Activated T-helper 2 cell treated with anti-CD3 and anti-CD28 coated beads, Interferon-gamma antibody, Interleukin-2, Interleukin-4, amounts not matched to agents 10 μg/mL and 5 μg/mL and 100 μg/mL, durations not matched to agents 14 hours and 24 hours and 36 hours (primary cell): ENCODE measurements at regions not wholly inside any gene's neighbourhood (a gene's known extent, or its start where the extent isn't known, plus 50 kb on each side); places are given as distances from the start of the nearest gene placed in this dataset.

Source experiments
- DNase-seq: peaks from one replicate; pipeline ENCODE4 v3.0.0; 2021; ENCODE audit warnings: low spot score
- H3K27ac Mint-ChIP-seq: one replicate; pipeline ENCODE4 v1.8.0; 2021; ENCODE audit warnings: mixed read lengths
- H3K27me3 Mint-ChIP-seq: one replicate; pipeline ENCODE4 v1.8.0; 2021; ENCODE audit warnings: low read depth, mixed read lengths
- H3K36me3 Mint-ChIP-seq: one replicate; pipeline ENCODE4 v1.8.0; 2021; ENCODE audit warnings: low read depth, mixed read lengths
- H3K4me1 Mint-ChIP-seq: one replicate; pipeline ENCODE4 v1.8.0; 2021; ENCODE audit warnings: low read depth, mixed read lengths
- H3K4me3 Mint-ChIP-seq: one replicate; pipeline ENCODE4 v1.8.0; 2021; ENCODE audit warnings: low read depth, mild to moderate bottlenecking, moderate library complexity, mixed read lengths
- H3K9me3 Mint-ChIP-seq: one replicate; pipeline ENCODE4 v1.8.0; 2021; ENCODE audit warnings: mixed read lengths
- intact Hi-C: fragments of 100-400 bp; cut with micrococcal nuclease; formaldehyde crosslinking; loops from one replicate; pipeline ENCODE4 v1.15.1; 2023

GRCh38 chr5:10856071-10856470 lies 95.0 kb upstream of the DAP start:
- Mint-ChIP-seq H3K4me3 (no peak overlapping the region), H3K27me3 (peaks cover 3% of the 10 kb centered on the region), H3K4me1 (no peaks in the 10 kb centered on the region), H3K27ac (no peak overlapping the region), H3K36me3 (no peaks in the 10 kb centered on the region), H3K9me3 (no peaks in the 10 kb centered on the region)
- intact Hi-C loops, result no loop called here
- no peak for DNase-seq

GRCh38 chr5:10854506-10855277 lies 93.7 kb upstream of the DAP start:
- H3K36me3 Mint-ChIP-seq, result no peaks in the 10 kb centered on the region
- H3K4me3 Mint-ChIP-seq, result no peak overlapping the region
- DNase-seq, result no peak
- no peaks in the 10 kb centered on the region for H3K4me1 Mint-ChIP-seq
- no peak overlapping the region for H3K27ac Mint-ChIP-seq
- intact Hi-C loops, result no loop called here
- peaks cover 2% of the 10 kb centered on the region for H3K27me3 Mint-ChIP-seq
- H3K9me3 Mint-ChIP-seq, result no peaks in the 10 kb centered on the region

- Mint-ChIP-seq H3K4me1 (no peaks in the 10 kb centered on the region), H3K9me3 (no peaks in the 10 kb centered on the region), H3K27ac (no peak overlapping the region), H3K36me3 (no peaks in the 10 kb centered on the region), H3K4me3 (no peak overlapping the region), H3K27me3 (peaks cover 2% of the 10 kb centered on the region)
- DNase-seq, result no peak
- intact Hi-C loops, result no loop called here
Measured at GRCh38 chr5:10853154-10853553, 92.1 kb upstream of the DAP start.

GRCh38 chr5:10849278-10849677 lies 88.2 kb upstream of the DAP start:
- no peak for DNase-seq
- Mint-ChIP-seq H3K4me1 (no peaks in the 10 kb centered on the region), H3K9me3 (no peaks in the 10 kb centered on the region), H3K27ac (no peak overlapping the region), H3K4me3 (no peak overlapping the region), H3K36me3 (no peaks in the 10 kb centered on the region), H3K27me3 (peaks cover 1% of the 10 kb centered on the region)
- intact Hi-C loops, result no loop called here

- H3K27ac Mint-ChIP-seq, result no peak overlapping the region
- DNase-seq, result no peak
- peaks cover 1% of the 10 kb centered on the region for H3K27me3 Mint-ChIP-seq
- intact Hi-C loops, result no loop called here
- no peaks in the 10 kb centered on the region for H3K9me3 Mint-ChIP-seq
- H3K36me3 Mint-ChIP-seq, result no peaks in the 10 kb centered on the region
- no peaks in the 10 kb centered on the region for H3K4me1 Mint-ChIP-seq
- no peak overlapping the region for H3K4me3 Mint-ChIP-seq
Measured at GRCh38 chr5:10844016-10844415, 83.0 kb upstream of the DAP start.

GRCh38 chr5:10842823-10843222 lies 81.8 kb upstream of the DAP start:
- H3K27ac Mint-ChIP-seq, result no peak overlapping the region
- DNase-seq, result no peak
- intact Hi-C loops, result no loop called here
- no peaks in the 10 kb centered on the region for H3K36me3 Mint-ChIP-seq
- no peaks in the 10 kb centered on the region for H3K4me1 Mint-ChIP-seq
- no peaks in the 10 kb centered on the region for H3K9me3 Mint-ChIP-seq
- H3K4me3 Mint-ChIP-seq, result no peak overlapping the region
- H3K27me3 Mint-ChIP-seq, result peaks cover 1% of the 10 kb centered on the region

- no peaks in the 10 kb centered on the region for H3K9me3 Mint-ChIP-seq
- no peak overlapping the region for H3K27ac Mint-ChIP-seq
- no peaks in the 10 kb centered on the region for H3K4me1 Mint-ChIP-seq
- H3K27me3 Mint-ChIP-seq, result no peaks in the 10 kb centered on the region
- no peak for DNase-seq
- H3K36me3 Mint-ChIP-seq, result no peaks in the 10 kb centered on the region
- H3K4me3 Mint-ChIP-seq, result no peak overlapping the region
- intact Hi-C loops, result no loop called here
Measured at GRCh38 chr5:10839916-10840599, 79.0 kb upstream of the DAP start.

- H3K4me1 Mint-ChIP-seq, result no peaks in the 10 kb centered on the region
- no peaks in the 10 kb centered on the region for H3K36me3 Mint-ChIP-seq
- H3K27me3 Mint-ChIP-seq, result no peaks in the 10 kb centered on the region
- DNase-seq, result no peak
- no peaks in the 10 kb centered on the region for H3K9me3 Mint-ChIP-seq
- no peak overlapping the region for H3K27ac Mint-ChIP-seq
- intact Hi-C loops, result no loop called here
- H3K4me3 Mint-ChIP-seq, result no peak overlapping the region
Measured at GRCh38 chr5:10839118-10839517, 78.1 kb upstream of the DAP start.

- no peak for DNase-seq
- intact Hi-C loops, result no loop called here
- H3K27ac Mint-ChIP-seq, result no peak overlapping the region
- no peaks in the 10 kb centered on the region for H3K9me3 Mint-ChIP-seq
- no peaks in the 10 kb centered on the region for H3K36me3 Mint-ChIP-seq
- no peak overlapping the region for H3K4me3 Mint-ChIP-seq
- no peaks in the 10 kb centered on the region for H3K27me3 Mint-ChIP-seq
- H3K4me1 Mint-ChIP-seq, result no peaks in the 10 kb centered on the region
Measured at GRCh38 chr5:10838038-10838437, 77.0 kb upstream of the DAP start.

GRCh38 chr5:10836986-10837385 lies 76.0 kb upstream of the DAP start:
- no peak for DNase-seq
- Mint-ChIP-seq H3K36me3 (no peaks in the 10 kb centered on the region), H3K9me3 (no peaks in the 10 kb centered on the region)

GRCh38 chr5:10834695-10835094 lies 73.7 kb upstream of the DAP start:
- H3K4me1 Mint-ChIP-seq, result no peaks in the 10 kb centered on the region
- intact Hi-C loops, result no loop called here

More at GRCh38 chr5:10836986-10837385, 76.0 kb upstream of the DAP start:
- Mint-ChIP-seq H3K4me3 (no peak overlapping the region), H3K27ac (no peak overlapping the region), H3K27me3 (no peaks in the 10 kb centered on the region), H3K4me1 (no peaks in the 10 kb centered on the region)
- intact Hi-C loops, result no loop called here

GRCh38 chr5:10832987-10833386 lies 72.0 kb upstream of the DAP start:
- H3K4me1 Mint-ChIP-seq, result no peaks in the 10 kb centered on the region
- no peaks in the 10 kb centered on the region for H3K36me3 Mint-ChIP-seq
- no peaks in the 10 kb centered on the region for H3K9me3 Mint-ChIP-seq
- intact Hi-C loops, result no loop called here
- H3K27me3 Mint-ChIP-seq, result peaks cover 2% of the 10 kb centered on the region
- no peak overlapping the region for H3K4me3 Mint-ChIP-seq
- H3K27ac Mint-ChIP-seq, result no peak overlapping the region
- no peak for DNase-seq

More at GRCh38 chr5:10834695-10835094, 73.7 kb upstream of the DAP start:
- H3K4me3 Mint-ChIP-seq, result no peak overlapping the region
- no peak for DNase-seq
- no peaks in the 10 kb centered on the region for H3K36me3 Mint-ChIP-seq
- no peaks in the 10 kb centered on the region for H3K9me3 Mint-ChIP-seq
- peaks cover 2% of the 10 kb centered on the region for H3K27me3 Mint-ChIP-seq
- no peak overlapping the region for H3K27ac Mint-ChIP-seq

GRCh38 chr5:10832421-10832820 lies 71.4 kb upstream of the DAP start:
- intact Hi-C loops, result no loop called here
- H3K4me1 Mint-ChIP-seq, result no peaks in the 10 kb centered on the region
- H3K27ac Mint-ChIP-seq, result no peak overlapping the region
- no peak overlapping the region for H3K4me3 Mint-ChIP-seq
- no peaks in the 10 kb centered on the region for H3K9me3 Mint-ChIP-seq
- H3K27me3 Mint-ChIP-seq, result peaks cover 2% of the 10 kb centered on the region
- DNase-seq, result no peak
- no peaks in the 10 kb centered on the region for H3K36me3 Mint-ChIP-seq
